Endodermal cell (in vitro differentiated cells): ENCODE measurements at regions not wholly inside any gene's neighbourhood (a gene's known extent, or its start where the extent isn't known, plus 50 kb on each side); places are given as distances from the start of the nearest gene placed in this dataset.

Experiments
- DNase-seq: peaks from one replicate; pipeline ENCODE4 v3.0.0-alpha.2; 2017
- H3K27ac ChIP-seq: 2 replicates; pipeline ENCODE4 v1.5.1; 2013; ENCODE audit warnings: mild to moderate bottlenecking, low read depth, low read length, moderate library complexity
- H3K27me3 ChIP-seq: 2 replicates; pipeline ENCODE4 v1.6.1; 2013; ENCODE audit warnings: mild to moderate bottlenecking, low read length, moderate library complexity; ENCODE audit not compliant: insufficient read depth, control insufficient read depth, poor library complexity, severe bottlenecking
- H3K36me3 ChIP-seq: 2 replicates; pipeline ENCODE4 v1.7.0; 2013; ENCODE audit warnings: mild to moderate bottlenecking, low read length, moderate library complexity; ENCODE audit not compliant: control insufficient read depth, insufficient read depth
- H3K4me1 ChIP-seq: one replicate; pipeline ENCODE4 v1.7.0; 2013; ENCODE audit warnings: low read length; ENCODE audit not compliant: control insufficient read depth, insufficient read depth
- H3K4me3 ChIP-seq: 2 replicates; pipeline ENCODE4 v1.5.1; 2013; ENCODE audit warnings: mild to moderate bottlenecking, low read length, moderate library complexity
- H3K9ac ChIP-seq: 2 replicates; pipeline ENCODE4 v1.6.1; 2013; ENCODE audit warnings: mild to moderate bottlenecking, low read length, moderate library complexity; ENCODE audit not compliant: poor library complexity, severe bottlenecking; ENCODE audit errors: extremely low read depth
- H3K9me3 ChIP-seq: 2 replicates; pipeline ENCODE4 v1.6.1; 2013; ENCODE audit warnings: mild to moderate bottlenecking, low read length, moderate library complexity; ENCODE audit not compliant: control insufficient read depth
- H3K27ac Mint-ChIP-seq: 2 replicates; pipeline ENCODE4 v1.8.0; 2020; ENCODE audit warnings: mixed read lengths
- H3K27me3 Mint-ChIP-seq: 2 replicates; pipeline ENCODE4 v1.8.0; 2021; ENCODE audit warnings: mild to moderate bottlenecking, mixed read lengths; ENCODE audit not compliant: insufficient read depth
- H3K36me3 Mint-ChIP-seq: 2 replicates; pipeline ENCODE4 v1.8.0; 2020; ENCODE audit warnings: low read depth, mixed read lengths
- H3K4me1 Mint-ChIP-seq: 2 replicates; pipeline ENCODE4 v1.8.0; 2020; ENCODE audit warnings: mixed read lengths
- H3K4me3 Mint-ChIP-seq: 2 replicates; pipeline ENCODE4 v1.8.0; 2020; ENCODE audit warnings: mild to moderate bottlenecking, moderate library complexity, mixed read lengths
- H3K9me3 Mint-ChIP-seq: 2 replicates; pipeline ENCODE4 v1.8.0; 2020; ENCODE audit warnings: mild to moderate bottlenecking, mixed read lengths
- CTCF ChIP-seq: fragments of 200-600 bp; sonication (generic); conservative IDR thresholded peaks from 2 replicates; pipeline ENCODE4 v1.5.0; 2021; ENCODE audit warnings: antibody characterized with exemption, mild to moderate bottlenecking
- WGBS, 2 experiments: methylation state at CpG; one replicate each; pipeline versions ENCODE4 v1.1.5 to v1.1.7; 2013; ENCODE audit warnings: missing lambda C conversion rate in 2 of 2, mixed read lengths in 1 of 2; ENCODE audit not compliant: insufficient coverage in 1 of 2, insufficient read length in 1 of 2; 5-methylcytosine and 5-hydroxymethylcytosine counted together

GRCh38 chr4:31375936-31376335 lies 655.8 kb downstream of the PCDH7 start:
- no peaks in the 10 kb centered on the region for H3K4me1 ChIP-seq
- Mint-ChIP-seq H3K9me3 (peaks cover 10% of the 10 kb centered on the region), H3K27me3 (no peaks in the 10 kb centered on the region), H3K36me3 (no peaks in the 10 kb centered on the region), H3K4me1 (peaks cover 5% of the 10 kb centered on the region), H3K4me3 (no peak overlapping the region), H3K27ac (no peak overlapping the region)
- no peak for DNase-seq
- 92 to 94% methylated on average over 5 of the region's 5 CpGs for WGBS, 2 experiments
- H3K9ac ChIP-seq: no peak overlapping the region
- no peak overlapping the region for H3K27ac ChIP-seq
- H3K4me3 ChIP-seq: no peak overlapping the region
- TF ChIP-seq CTCF: no peak
- H3K9me3 ChIP-seq: peaks cover 7% of the 10 kb centered on the region
- no peaks in the 10 kb centered on the region for H3K36me3 ChIP-seq
- no peaks in the 10 kb centered on the region for H3K27me3 ChIP-seq

- H3K9ac ChIP-seq: no peak overlapping the region
- Mint-ChIP-seq H3K9me3 (peaks cover 5% of the 10 kb centered on the region), H3K4me1 (peaks cover 5% of the 10 kb centered on the region), H3K27me3 (no peaks in the 10 kb centered on the region), H3K36me3 (no peaks in the 10 kb centered on the region), H3K4me3 (no peak overlapping the region), H3K27ac (no peak overlapping the region)
- H3K4me1 ChIP-seq: no peaks in the 10 kb centered on the region
- no peak for DNase-seq
- no peak for TF ChIP-seq CTCF
- H3K27me3 ChIP-seq: no peaks in the 10 kb centered on the region
- no peaks in the 10 kb centered on the region for H3K36me3 ChIP-seq
- H3K9me3 ChIP-seq: no peaks in the 10 kb centered on the region
- H3K4me3 ChIP-seq: no peak overlapping the region
- H3K27ac ChIP-seq: no peak overlapping the region
- 89 to 93% methylated on average over 2 of the region's 2 CpGs for WGBS, 2 experiments
These were observed 659.2 kb downstream of the PCDH7 start for GRCh38 chr4:31379364-31379763.

- 91 to 100% methylated on average over 2 of the region's 2 CpGs for WGBS, 2 experiments
- no peaks in the 10 kb centered on the region for H3K27me3 ChIP-seq
- Mint-ChIP-seq H3K4me3 (no peak overlapping the region), H3K9me3 (no peaks in the 10 kb centered on the region), H3K27ac (no peak overlapping the region), H3K36me3 (no peaks in the 10 kb centered on the region), H3K27me3 (no peaks in the 10 kb centered on the region), H3K4me1 (no peaks in the 10 kb centered on the region)
- no peaks in the 10 kb centered on the region for H3K4me1 ChIP-seq
- DNase-seq: no peak
- no peak for TF ChIP-seq CTCF
- no peaks in the 10 kb centered on the region for H3K9me3 ChIP-seq
- H3K27ac ChIP-seq: no peak overlapping the region
- H3K4me3 ChIP-seq: no peak overlapping the region
- no peaks in the 10 kb centered on the region for H3K36me3 ChIP-seq
- H3K9ac ChIP-seq: no peak overlapping the region
These were observed 663.6 kb downstream of the PCDH7 start for GRCh38 chr4:31383767-31384166.
